Neural cell (in vitro differentiated cells): ENCODE measurements at regions not wholly inside any gene's neighbourhood (a gene's known extent, or its start where the extent isn't known, plus 50 kb on each side); places are given as distances from the start of the nearest gene placed in this dataset.

Source experiments
- CTCF ChIP-seq: fragments of 450-650 bp; IDR thresholded peaks from 2 replicates; pipeline ENCODE4 v1.5.1; 2014; ENCODE audit warnings: antibody characterized with exemption, mild to moderate bottlenecking, moderate library complexity; ENCODE audit not compliant: poor library complexity, severe bottlenecking
- EP300 ChIP-seq: fragments of 450-650 bp; conservative IDR thresholded peaks from 2 replicates; pipeline ENCODE4 v1.6.1; 2014; ENCODE audit warnings: antibody characterized with exemption, mild to moderate bottlenecking, moderate library complexity; ENCODE audit not compliant: poor library complexity, severe bottlenecking
- EZH2 ChIP-seq: fragments of 200-600, 300-800 bp; shearing (Covaris generic), sonication (generic); IDR thresholded peaks from 2 replicates; pipeline ENCODE4 v1.6.1; 2014; ENCODE audit warnings: antibody characterized with exemption, low read length, borderline replicate concordance, mild to moderate bottlenecking; ENCODE audit not compliant: insufficient read depth, poor library complexity, severe bottlenecking
- MXI1 ChIP-seq: fragments of 450-650 bp; conservative IDR thresholded peaks from 2 replicates; pipeline ENCODE4 v1.6.1; 2014; ENCODE audit warnings: antibody characterized with exemption, mild to moderate bottlenecking; ENCODE audit not compliant: poor library complexity, severe bottlenecking
- POLR2AphosphoS5 ChIP-seq: IDR thresholded peaks from 2 replicates; pipeline ENCODE4 v1.6.1; 2012
- RAD21 ChIP-seq: fragments of 450-650 bp; conservative IDR thresholded peaks from 2 replicates; pipeline ENCODE4 v1.6.1; 2014; ENCODE audit warnings: antibody characterized with exemption, mild to moderate bottlenecking, moderate library complexity
- REST ChIP-seq: IDR thresholded peaks from 2 replicates; pipeline ENCODE4 v1.6.1; 2012; ENCODE audit warnings: borderline replicate concordance

- TF ChIP-seq POLR2AphosphoS5, result no peak
- TF ChIP-seq CTCF, result no peak
- no peak for TF ChIP-seq EZH2
- no peak for TF ChIP-seq REST
- no peak for TF ChIP-seq MXI1
- no peak for TF ChIP-seq RAD21
- TF ChIP-seq EP300, result no peak
These were observed 262.7 kb downstream of the DHX15 start for GRCh38 chr4:24321616-24322015.
